ENCODE measurements at regions not wholly inside any gene's neighbourhood (a gene's known extent, or its start where the extent isn't known, plus 50 kb on each side); places are given as distances from the start of the nearest gene placed in this dataset.

DNA sequence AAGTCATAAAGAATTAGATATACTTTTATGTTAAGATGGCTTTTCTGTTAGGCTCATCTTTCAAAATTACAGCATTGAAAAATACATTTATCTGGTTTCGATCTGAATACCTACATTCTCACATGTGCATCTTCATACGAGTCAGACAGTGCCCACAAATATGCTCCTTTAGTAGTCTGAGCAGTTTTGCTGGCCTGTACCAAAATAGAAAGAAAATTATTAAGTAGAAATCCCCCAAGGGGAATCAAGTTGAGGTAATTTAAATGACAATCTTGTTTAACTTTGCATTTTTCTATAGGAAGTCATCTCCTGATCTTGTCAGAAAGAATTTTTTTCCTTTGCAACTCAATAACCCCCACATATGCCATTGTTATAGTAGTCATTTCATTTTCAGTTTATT, 287.4 kb upstream of the SEMA3D start:
- TF ChIP-seq, protein P1, sequence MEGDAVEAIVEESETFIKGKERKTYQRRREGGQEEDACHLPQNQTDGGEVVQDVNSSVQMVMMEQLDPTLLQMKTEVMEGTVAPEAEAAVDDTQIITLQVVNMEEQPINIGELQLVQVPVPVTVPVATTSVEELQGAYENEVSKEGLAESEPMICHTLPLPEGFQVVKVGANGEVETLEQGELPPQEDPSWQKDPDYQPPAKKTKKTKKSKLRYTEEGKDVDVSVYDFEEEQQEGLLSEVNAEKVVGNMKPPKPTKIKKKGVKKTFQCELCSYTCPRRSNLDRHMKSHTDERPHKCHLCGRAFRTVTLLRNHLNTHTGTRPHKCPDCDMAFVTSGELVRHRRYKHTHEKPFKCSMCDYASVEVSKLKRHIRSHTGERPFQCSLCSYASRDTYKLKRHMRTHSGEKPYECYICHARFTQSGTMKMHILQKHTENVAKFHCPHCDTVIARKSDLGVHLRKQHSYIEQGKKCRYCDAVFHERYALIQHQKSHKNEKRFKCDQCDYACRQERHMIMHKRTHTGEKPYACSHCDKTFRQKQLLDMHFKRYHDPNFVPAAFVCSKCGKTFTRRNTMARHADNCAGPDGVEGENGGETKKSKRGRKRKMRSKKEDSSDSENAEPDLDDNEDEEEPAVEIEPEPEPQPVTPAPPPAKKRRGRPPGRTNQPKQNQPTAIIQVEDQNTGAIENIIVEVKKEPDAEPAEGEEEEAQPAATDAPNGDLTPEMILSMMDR (IDR thresholded peaks at IDR 0.05) = no peak
- TF ChIP-seq EZH2 (IDR thresholded peaks at IDR 0.05; ENCODE audit: borderline replicate concordance, insufficient read depth, low read depth, low read length, poor library complexity, severe bottlenecking) = no peak
